GM18498 (cell line): ENCODE measurements at regions not wholly inside any gene's neighbourhood (a gene's known extent, or its start where the extent isn't known, plus 50 kb on each side); places are given as distances from the start of the nearest gene placed in this dataset.
"Not testable (repeated sequence)": the region's sequence is repeated elsewhere in the genome, so short reads cannot be mapped to it uniquely, and the experiment has no call there.

ENCODE experiments used
- ATAC-seq: cut with Tn5 transposase; IDR thresholded peaks from one replicate; pipeline ENCODE4 v1.9.1; 2021; ENCODE audit warnings: mild to moderate bottlenecking, moderate library complexity; ENCODE audit not compliant: unreplicated experiment

DNA sequence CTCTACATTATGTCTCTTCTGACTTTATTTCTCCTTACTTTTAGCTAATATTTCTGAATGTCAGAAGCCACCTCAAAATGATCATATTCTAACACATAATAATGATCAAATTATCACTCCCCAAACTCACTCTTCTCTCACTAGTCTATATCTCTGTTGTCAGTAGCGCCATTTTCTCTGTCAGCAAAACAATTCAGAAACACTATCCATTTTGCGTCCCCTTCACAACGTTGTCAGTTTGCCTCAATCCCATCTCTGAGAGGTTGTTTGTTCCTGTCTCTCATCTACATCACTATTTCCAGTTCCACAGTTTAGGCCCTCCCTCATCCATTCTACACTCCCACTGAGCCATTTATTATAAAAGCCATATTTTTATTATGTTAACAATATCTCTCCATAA, 1376.3 kb upstream of the ACVR2A start:
- no peak for ATAC-seq

DNA sequence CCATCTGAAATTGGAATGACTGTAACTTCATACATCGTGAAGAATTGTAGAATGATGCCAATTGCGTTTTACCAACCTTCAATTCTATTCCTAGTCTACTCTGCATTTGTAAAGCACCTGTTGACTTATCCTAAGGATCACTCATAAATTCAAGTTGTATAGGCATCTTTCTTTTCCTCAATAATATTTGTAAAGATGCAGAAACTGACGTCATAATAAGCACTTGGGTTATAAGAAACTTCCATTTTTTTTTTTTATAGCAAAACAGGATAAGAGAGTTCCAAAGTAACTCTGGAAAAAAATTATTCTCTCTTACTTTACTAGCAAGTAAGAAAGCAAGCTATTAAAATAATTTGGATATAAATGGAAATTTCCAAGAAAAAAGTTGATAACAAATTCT, 1377.4 kb upstream of the ACVR2A start:
- no peak for ATAC-seq

DNA sequence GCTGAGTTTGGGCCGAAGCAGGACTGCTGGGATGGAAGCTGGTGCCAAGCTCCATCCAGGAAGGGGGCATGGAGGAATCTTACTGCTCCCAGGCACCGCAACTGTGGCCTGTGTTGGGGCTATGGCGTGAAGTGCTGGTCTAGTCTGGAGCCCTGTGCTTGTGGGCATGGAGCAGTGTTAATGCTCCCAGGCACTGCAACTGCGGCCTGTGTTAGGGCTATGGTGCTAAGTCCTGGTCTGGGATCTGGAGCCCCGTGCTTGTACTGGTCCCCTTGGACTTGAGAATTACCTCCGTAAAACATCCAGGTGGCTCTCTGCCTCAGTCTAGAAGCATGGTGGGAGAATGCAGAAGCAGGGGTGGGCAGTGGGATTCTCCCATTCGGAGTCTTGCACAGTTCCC, 1379.4 kb upstream of the ACVR2A start:
- no peak for ATAC-seq

DNA sequence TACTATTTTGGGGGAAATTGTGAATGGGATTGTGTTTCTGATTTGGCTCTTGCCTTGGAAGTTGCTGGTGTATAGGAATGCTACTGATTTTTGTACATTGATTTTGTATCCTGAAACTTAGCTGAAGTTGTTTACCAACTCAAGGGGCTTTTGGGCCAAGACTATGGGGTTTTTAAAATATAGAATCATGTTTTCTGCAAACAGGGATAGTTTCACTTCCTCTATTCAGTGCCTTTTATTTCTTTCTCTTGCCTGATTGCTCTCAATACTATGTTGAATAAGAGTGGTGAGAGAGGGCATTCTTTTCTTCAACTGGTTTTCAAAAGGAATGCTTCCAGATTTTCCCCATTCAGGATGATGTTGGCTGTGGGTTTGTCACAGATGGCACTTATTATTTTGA, 1383.8 kb upstream of the ACVR2A start:
- ATAC-seq, result no peak

DNA sequence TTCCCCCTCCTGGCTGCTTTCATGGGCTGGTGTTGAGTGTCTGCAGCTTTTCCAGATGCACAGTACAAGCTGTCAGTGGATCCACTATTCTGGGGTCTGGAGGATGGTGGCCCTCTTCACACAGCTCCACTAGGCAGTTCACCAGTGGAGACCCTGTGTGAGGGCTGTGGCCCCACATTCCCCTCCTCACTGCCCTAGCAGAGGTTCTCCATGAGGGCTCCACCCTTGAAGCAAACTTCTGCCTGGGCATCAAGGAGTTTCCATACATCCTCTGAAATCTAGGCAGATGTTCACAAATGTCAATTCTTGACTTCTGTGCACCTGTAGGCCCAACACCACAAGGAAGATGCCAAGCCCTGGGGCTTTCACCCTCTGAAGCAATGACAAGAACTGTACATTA, 1386.2 kb upstream of the ACVR2A start:
- ATAC-seq, result no peak

DNA sequence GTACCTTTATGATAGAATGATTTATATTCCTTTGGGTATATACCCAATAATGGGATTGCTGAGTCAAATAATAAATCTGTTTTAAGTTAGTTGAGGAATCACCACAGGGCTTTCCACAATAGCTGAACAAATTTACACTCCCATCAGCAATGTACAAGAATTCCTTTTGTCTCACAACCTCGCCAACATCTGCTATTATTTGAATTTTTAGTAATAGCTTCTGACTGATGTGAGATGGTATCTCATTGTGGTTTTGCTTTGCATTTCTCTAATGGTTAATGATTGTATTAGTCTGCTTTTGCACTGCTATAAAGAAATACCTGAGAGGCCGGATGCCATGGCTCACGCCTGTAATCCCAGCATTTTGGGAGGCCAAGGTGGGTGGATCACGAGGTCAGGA, 1387.6 kb upstream of the ACVR2A start:
- ATAC-seq, result no peak

DNA sequence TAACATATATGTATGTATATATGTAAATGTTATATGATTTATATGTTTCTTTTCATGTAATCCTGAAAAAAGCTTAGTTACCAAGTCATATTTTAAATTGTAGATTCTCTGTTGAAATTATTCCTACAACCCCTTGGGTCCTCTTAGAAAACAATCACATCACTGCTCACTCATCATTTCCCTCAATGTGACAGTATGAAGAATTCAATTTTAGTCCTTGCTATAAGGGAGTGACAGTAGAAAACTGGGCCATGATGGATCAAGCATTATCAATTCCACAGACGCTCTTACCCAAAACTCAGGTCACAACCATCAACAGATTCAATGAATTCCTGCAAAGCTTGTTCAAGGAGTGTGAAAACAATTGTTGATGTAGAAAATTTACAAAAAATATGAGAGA, 1389.5 kb upstream of the ACVR2A start:
- no peak for ATAC-seq

DNA sequence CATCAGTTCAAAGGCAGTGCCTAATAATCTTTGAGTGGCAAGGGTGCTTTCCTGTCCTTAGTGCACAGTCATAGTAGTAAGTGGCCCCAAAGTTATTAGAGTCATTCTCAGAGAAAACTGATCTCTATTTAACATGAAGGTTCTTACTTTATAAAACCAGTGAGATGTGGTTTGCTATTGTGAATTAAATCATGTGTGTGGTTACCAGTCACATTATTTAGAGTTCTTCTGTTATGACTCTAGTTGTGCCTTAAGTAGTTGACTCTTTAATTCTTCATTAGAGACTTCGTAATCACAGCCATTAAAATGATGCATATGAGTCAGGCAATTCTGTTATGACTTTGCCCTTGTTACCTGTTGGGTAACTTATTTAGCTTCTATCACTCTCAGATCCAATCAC, 1392.9 kb upstream of the ACVR2A start:
- peak; percentile 54 for ATAC-seq

DNA sequence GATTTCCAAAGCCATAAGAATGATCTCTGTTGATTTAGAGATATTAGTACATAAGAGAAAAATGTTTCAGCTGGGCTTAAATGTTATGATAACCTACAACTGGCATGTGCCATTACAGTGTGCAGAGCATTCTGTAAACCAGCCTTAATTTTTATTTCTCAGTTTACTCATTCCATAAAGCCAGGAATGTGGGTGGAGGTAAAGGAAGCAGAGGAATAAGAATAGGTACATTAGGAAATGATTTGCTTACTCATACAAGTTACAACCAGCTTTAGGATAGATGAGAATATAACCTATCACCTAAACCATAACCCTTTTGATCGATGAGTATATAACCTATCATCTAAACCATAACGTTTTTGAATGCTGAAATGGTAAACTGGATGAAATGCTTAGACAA, 1394.7 kb upstream of the ACVR2A start:
- no peak for ATAC-seq

DNA sequence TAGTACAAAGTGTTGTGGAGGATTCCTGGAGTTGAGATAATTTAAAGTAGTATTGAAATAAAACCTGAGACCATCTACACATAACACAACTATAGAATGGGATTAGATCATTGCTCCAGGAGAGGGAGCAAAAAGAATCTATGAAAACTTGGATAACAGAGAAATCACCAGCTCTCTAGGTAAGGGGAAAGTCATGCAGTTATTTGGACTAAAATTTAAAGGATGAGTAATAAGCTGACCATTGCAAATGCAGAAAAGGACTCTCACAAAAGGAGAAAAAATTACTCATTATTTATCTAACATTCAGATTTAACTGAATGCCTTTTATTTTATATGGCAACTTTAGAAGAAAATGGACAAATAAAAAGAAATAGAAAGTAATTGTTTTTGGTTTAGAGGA, 1399.8 kb upstream of the ACVR2A start:
- ATAC-seq, result no peak

DNA sequence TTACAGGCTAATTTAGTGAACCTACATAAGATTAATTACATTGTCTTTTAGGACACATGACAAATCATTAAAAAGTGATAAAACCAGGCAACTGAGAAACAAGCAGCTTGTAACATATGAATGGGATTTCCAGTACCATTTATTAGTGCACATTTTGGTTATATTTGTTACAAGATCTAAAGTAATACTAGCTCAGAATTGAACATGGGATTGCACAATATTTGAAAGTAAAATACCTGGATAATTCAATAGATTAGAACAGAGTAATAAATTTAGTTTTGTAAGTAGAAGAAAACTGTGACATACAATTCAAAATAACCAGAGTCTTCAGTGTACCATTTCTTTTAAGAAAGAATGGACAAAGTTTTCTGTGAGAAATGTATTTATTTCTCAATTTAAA, 1400.7 kb upstream of the ACVR2A start:
- no peak for ATAC-seq

DNA sequence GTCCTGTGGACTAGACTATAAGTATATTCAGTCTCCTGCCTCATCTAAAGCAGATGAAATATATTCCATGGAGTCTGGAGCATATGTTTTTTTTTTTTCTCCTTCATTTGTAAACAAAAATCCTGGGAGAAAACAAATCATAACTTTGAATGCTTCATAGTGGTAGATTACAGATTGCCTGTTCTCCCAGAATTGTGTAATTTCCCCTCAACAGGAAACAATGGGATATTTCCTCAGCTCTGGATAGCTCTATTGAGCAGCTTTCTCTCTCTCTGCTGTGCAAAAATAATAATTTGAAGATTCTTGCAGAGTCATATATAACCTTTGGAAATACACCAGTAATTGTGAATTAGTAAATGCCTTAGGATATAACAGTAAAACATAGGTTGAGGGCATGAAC, 1406.6 kb upstream of the ACVR2A start:
- no peak for ATAC-seq

DNA sequence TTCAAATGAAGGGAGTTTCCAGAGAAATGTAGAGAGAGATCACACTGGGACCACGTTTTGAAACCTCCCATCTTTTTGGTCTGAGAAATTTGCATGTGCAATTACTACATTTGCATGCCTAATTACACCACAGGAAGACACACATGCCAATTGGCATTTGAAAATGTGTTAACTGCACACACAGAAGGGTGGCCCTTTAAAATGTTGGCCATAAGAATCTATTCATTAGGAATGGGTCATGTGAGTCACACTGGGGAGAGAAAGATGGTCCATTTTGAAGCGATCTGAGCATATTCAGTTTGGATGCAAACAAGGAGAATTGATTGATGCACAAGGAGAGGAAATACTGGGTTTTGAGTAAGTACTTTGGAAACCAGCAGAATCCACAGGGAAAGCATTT, 1407.1 kb upstream of the ACVR2A start:
- ATAC-seq, result no peak

DNA sequence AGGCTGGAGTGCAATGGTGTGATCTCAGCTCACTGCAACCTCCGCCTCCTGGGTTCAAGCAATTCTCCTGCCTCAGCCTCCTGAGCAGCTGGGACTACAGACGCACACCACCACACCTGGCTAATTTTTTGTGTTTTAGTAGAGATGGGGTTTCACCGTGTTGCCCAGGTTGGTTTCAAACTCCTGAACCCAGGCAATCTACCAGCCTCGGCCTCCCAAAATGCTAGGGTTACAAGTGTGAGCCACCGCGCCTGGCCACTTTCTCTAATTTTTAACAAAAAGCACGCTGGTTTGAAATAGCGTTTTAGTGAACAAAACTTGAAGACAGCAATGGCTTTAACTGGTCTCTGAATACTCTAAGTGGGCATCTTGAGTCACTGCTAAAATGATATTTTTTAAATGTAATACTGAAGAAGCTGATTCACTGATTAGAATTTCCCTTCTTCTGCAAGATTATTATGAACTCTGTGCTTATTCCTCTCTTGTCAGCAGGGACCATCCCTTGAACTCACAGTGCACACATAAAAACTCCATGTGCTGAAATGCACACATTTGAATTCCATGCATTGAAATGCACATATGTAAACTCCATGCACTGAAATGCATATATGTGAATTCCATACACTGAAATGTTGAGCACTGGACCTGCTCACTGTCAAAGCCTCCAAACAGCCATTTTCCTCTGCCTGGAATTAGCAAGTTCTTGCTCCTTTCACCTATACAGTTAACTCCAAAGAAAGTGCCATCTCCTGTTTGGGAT, 1411.5 kb upstream of the ACVR2A start:
- ATAC-seq, result no peak

DNA sequence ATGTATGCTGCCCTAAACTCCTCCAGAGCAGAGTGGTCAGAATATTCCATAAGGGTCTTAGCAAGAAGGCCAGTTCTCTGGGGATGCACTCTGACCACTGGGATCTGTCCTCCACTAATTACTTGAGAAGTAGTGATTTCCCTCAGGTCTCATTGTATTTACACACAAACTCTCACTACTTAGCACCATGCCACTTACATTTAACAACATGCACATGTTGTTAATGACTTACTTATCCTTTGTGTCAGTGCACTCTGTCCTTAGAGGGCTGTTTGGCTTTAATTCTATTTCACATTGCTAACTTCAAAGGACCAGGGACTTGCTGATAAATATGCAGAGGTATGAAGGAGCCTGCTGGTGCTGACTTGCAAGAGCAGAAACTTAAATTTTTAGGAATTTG, 1415.5 kb upstream of the ACVR2A start:
- ATAC-seq, result no peak

DNA sequence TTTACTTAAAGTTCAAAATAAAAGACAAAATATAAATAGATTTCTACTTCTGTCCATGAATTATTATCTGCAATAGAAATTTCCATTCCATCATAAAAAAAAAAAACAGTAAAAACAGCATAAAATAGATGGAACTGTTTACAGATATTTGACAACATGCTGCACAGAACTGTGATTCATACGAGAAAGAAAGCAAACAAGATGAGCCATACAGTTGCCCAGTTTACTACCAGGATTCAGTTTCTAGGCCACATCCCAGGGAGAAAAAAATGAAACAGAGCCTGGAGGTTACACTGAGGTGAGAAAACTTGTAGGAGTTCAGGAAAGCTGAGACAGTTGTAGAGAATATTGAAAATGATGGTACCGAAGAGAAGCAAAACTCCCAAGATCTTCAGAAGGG, 1426.9 kb upstream of the ACVR2A start:
- ATAC-seq, result no peak

DNA sequence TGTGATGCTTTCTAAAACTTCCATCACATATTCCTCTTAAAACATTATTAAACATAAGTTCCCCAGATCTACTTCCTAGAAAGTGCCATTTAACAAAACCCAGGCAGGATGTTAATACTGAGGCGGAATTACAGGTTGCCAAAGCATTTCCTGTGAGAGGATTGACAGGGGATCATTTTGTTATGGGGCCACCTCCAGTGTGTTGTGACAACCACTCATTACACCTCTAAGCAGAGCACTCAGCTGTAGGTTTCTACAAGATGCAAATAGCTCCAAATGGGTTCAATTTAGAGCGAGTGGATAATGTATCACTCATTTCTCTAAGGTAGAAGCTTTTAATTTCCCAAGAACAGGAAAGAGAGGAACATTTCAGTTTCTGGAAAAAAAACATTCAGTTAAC, 1429.5 kb upstream of the ACVR2A start:
- ATAC-seq, result no peak

DNA sequence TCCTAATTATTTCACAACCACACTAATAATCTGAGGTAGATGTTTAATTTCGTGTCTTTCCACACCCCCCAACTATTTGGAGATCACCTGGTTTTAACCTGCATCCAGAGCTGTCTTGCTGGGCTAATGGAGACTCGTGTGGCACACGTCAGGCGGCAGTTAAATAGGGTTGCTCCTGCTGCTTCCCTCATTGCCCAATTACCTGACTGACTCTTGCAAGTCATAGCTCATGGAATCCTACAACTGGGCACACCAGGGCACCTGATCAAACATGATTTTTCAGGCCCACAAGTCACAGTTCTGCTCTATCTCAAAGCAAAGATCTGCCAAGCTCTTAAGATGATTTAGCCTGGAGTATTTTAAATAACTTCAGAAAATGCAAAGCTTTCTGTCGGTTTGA, 1430.4 kb upstream of the ACVR2A start:
- ATAC-seq, result no peak

DNA sequence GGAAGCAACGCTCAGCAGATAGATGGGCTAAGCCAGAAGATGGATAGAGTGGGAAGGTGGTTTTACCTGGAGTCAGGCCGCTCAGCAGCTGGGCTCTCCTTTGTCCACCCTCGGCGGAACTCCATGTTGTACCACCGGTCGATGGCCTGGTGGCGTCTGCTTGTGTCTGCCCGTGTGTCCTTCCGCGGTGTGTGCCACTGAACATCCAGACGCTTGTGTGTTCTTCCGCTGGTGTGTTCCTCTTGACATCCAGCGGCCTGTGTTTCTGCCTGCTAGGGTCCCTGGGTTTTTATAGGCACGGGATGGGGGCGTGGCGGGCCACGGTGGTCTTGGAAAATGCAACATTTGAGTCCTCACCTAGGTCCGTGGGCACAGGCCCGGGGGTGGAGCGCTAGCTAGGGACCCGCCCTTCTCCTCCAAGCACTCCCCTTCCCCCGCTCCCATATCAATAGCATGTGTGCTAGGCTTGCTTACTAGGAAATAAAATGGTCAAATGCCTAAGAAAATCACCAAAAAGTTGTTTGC, 1431.7 kb upstream of the ACVR2A start:
- no peak for ATAC-seq

DNA sequence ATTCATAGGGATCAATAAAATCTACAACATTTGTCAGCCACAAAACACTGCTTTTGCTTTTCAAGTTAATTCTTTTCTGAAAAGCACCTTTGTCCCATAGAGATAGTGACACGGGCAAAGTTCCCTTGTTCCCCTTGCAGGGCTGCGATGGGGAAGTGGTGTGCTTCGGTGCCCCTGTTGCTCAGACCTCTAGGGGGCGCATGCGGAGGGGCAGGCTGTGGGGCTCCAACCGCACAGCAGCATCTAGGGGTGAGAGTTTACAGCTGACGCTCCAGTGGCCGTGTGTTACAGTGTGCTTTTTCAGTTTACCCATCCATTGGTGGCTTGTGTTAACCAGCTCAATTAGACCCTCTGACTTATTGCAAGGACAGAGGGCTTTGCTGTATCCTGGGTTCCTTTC, 1432.2 kb upstream of the ACVR2A start:
- no peak for ATAC-seq

DNA sequence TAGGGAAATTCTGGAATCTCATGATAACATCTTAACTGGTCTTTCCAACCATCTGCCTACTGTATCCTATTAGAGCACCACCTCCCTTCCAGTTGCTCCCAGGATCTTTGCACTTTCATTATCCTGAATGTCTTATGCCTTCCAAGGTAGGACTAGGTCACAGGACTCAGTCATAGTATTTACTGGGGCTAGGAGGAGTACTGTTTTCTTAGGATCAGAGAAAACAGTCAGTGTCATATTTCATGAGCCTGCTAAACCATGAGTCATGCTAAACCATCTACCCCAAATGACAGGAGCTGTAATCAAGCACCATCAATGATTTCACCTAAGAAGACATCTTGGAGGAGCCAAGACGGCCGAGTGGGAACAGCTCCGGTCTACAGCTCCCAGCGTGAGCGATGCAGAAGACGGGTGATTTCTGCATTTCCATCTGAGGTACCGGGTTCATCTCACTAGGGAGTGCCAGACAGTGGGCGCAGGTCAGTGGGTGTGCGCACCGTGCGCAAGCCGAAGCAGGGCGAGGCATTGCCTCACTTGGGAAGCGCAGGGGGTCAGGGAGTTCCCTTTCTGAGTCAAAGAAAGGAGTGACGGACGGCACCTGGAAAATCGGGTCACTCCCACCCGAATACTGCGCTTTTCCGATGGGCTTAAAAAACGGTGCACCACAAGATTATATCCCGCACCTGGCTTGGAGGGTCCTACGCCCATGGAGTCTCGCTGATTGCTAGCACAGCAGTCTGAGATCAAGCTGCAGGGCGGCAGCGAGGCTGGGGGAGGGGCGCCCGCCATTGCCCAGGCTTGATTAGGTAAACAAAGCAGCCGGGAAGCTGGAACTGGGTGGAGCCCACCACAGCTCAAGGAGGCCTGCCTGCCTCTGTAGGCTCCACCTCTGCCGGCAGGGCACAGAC, 1439.2 kb upstream of the ACVR2A start:
- not testable (repeated sequence) for ATAC-seq

DNA sequence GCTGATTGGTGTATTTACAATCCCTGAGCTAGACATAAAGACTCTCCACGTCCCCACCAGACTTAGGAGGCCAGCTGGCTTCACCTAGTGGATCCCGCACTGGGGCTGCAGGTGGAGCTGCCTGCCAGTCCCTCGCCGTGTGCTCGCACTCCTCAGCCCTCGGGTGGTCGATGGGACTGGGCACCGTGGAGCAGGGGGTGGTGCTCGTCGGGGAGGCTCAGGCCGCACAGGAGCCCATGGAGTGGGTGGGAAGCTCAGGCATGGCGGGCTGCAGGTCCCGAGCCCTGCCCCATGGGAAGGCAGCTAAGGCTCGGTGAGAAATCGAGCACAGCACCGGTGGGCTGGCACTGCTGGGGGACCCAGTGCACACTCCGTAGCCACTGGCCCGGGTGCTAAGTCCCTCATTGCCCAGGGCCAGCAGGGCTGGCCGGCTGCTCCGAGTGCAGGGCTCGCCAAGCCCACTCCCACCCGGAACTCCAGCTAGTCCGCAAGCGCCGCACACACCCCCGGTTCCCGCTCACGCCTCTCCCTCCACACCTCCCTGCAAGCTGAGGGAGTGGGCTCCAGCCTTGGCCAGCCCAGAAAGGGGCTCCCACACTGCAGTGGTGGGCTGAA, 1441.2 kb upstream of the ACVR2A start:
- ATAC-seq, result not testable (repeated sequence)
